HL-60 (cell line): ENCODE measurements at regions not wholly inside any gene's neighbourhood (a gene's known extent, or its start where the extent isn't known, plus 50 kb on each side); places are given as distances from the start of the nearest gene placed in this dataset.

Experiments used
- DNase-seq, 2 experiments: peaks; one replicate each; pipeline ENCODE4 v3.0.0-alpha.2; 2010 to 2020; ENCODE audit warnings: low read depth in 1 of 2, low spot score in 1 of 2
- H3K27ac ChIP-seq: fragments of 250-450 bp; sonication (Bioruptor Pico); replicated peaks from 2 replicates; pipeline ENCODE4 v1.5.1; 2020; ENCODE audit warnings: mild to moderate bottlenecking, moderate library complexity
- H3K27me3 ChIP-seq: fragments of 250-450 bp; sonication (Bioruptor Pico); 2 replicates; pipeline ENCODE4 v1.5.1; 2021; ENCODE audit warnings: mild to moderate bottlenecking, moderate library complexity; ENCODE audit not compliant: insufficient read depth, poor library complexity, severe bottlenecking
- H3K4me3 ChIP-seq: replicated peaks from 2 replicates; pipeline ENCODE4 v1.5.1; 2011; ENCODE audit warnings: mild to moderate bottlenecking, control low read depth, low read length; ENCODE audit not compliant: insufficient read depth
- GABPA ChIP-seq: IDR thresholded peaks from 2 replicates; pipeline ENCODE4 v1.6.1; 2012; ENCODE audit warnings: low read depth
- POLR2AphosphoS5 ChIP-seq: IDR thresholded peaks from 2 replicates; pipeline ENCODE4 v1.6.1; 2012; ENCODE audit warnings: low read depth
- SPI1 ChIP-seq: IDR thresholded peaks from 2 replicates; pipeline ENCODE4 v1.6.1; 2012; ENCODE audit warnings: low read depth, mild to moderate bottlenecking, borderline replicate concordance
- TF ChIP-seq, protein P1 (sequence below): IDR thresholded peaks from 2 replicates; pipeline ENCODE4 v1.6.1; 2012; ENCODE audit warnings: low read depth; ENCODE audit not compliant: insufficient replicate concordance
- TF ChIP-seq, protein P2 (sequence below): IDR thresholded peaks from one replicate; pipeline ENCODE4 v1.5.1; 2011; ENCODE audit warnings: low read length, control low read depth, inconsistent platforms; ENCODE audit not compliant: insufficient read depth

DNA sequence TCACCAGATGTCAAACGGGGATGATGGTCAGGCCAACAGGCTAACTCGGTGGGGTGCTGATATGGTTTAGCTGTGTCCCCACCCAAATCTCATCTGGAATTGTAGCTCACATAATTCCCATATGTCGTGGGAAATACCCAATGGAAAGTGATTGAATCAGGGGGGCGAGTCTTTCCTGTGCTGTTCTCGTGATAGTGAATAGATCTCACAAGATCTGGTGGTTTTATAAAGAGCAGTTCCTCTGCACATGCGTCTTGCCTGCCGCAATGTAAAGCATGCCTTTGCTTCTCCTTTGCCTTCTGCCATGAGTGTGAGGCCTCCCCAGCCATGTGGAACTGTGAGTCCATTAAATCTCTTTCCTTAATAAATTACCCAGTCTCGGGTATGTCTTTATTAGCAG is 74.4 kb upstream of the YWHAQ start:
- TF ChIP-seq, protein P1, sequence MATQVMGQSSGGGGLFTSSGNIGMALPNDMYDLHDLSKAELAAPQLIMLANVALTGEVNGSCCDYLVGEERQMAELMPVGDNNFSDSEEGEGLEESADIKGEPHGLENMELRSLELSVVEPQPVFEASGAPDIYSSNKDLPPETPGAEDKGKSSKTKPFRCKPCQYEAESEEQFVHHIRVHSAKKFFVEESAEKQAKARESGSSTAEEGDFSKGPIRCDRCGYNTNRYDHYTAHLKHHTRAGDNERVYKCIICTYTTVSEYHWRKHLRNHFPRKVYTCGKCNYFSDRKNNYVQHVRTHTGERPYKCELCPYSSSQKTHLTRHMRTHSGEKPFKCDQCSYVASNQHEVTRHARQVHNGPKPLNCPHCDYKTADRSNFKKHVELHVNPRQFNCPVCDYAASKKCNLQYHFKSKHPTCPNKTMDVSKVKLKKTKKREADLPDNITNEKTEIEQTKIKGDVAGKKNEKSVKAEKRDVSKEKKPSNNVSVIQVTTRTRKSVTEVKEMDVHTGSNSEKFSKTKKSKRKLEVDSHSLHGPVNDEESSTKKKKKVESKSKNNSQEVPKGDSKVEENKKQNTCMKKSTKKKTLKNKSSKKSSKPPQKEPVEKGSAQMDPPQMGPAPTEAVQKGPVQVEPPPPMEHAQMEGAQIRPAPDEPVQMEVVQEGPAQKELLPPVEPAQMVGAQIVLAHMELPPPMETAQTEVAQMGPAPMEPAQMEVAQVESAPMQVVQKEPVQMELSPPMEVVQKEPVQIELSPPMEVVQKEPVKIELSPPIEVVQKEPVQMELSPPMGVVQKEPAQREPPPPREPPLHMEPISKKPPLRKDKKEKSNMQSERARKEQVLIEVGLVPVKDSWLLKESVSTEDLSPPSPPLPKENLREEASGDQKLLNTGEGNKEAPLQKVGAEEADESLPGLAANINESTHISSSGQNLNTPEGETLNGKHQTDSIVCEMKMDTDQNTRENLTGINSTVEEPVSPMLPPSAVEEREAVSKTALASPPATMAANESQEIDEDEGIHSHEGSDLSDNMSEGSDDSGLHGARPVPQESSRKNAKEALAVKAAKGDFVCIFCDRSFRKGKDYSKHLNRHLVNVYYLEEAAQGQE, result no peak
- TF ChIP-seq GABPA (no peak), POLR2AphosphoS5 (no peak), SPI1 (no peak)
- TF ChIP-seq, protein P2, sequence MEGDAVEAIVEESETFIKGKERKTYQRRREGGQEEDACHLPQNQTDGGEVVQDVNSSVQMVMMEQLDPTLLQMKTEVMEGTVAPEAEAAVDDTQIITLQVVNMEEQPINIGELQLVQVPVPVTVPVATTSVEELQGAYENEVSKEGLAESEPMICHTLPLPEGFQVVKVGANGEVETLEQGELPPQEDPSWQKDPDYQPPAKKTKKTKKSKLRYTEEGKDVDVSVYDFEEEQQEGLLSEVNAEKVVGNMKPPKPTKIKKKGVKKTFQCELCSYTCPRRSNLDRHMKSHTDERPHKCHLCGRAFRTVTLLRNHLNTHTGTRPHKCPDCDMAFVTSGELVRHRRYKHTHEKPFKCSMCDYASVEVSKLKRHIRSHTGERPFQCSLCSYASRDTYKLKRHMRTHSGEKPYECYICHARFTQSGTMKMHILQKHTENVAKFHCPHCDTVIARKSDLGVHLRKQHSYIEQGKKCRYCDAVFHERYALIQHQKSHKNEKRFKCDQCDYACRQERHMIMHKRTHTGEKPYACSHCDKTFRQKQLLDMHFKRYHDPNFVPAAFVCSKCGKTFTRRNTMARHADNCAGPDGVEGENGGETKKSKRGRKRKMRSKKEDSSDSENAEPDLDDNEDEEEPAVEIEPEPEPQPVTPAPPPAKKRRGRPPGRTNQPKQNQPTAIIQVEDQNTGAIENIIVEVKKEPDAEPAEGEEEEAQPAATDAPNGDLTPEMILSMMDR, result no peak
- Histone ChIP-seq H3K27ac (no peak overlapping the region), H3K27me3 (no peaks in the 10 kb centered on the region), H3K4me3 (no peak overlapping the region)
- no peak for DNase-seq

DNA sequence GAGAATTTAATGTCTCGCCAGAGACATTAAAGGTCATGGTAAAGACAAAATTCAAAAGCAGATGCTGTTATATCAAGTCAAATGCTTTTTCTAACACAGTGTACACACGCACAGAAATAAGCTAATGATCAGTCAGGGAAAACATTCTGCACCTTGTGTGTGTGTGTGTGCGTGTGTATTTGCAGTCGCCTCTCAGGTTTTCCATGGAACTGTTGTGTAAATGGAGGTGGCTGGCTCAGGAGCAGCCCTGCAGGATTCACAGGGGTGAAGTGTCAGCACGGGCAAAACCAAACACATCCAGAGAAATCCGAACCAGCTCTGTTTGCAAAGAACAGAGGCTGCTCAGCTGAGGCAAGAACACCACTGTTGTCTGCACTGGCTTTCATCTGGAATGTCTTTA is 76.2 kb upstream of the YWHAQ start:
- Histone ChIP-seq H3K27me3 (no peaks in the 10 kb centered on the region), H3K27ac (no peak overlapping the region), H3K4me3 (no peak overlapping the region)
- TF ChIP-seq, protein P2, result no peak
- no peak for TF ChIP-seq POLR2AphosphoS5
- TF ChIP-seq GABPA, result no peak
- TF ChIP-seq SPI1, result no peak
- TF ChIP-seq, protein P1, result no peak
- no peak for DNase-seq

DNA sequence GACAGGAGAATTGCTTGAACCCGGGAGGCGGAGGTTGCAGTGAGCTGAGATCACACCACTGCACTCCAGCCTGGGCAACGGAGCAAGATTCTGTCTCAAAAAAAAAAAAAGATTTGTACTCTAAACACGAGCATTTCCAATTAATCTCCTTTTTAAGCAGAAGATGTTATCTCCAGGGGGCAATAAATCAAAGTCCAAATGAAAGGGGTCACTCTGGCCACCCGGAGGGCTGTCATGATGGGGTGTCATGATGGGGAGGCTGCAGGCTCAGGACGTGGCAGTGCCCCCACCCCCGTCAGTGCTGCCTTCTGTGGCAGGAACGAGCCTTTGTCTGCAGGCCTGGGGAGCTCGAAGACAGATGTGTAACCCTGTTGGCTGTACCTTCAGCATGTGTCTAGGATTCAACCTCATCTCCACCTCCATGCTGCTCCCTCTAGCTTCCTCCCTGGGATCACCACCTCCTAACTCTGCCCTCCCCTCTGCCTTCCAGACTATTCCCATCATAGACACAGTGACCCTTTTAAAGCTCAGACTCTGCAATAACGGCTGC is 76.9 kb upstream of the YWHAQ start:
- no peak for DNase-seq
- no peak overlapping the region for H3K27ac ChIP-seq
- TF ChIP-seq SPI1, result no peak
- TF ChIP-seq, protein P1, result no peak
- no peak for TF ChIP-seq GABPA
- no peak for TF ChIP-seq POLR2AphosphoS5
- TF ChIP-seq, protein P2, result no peak
- no peaks in the 10 kb centered on the region for H3K27me3 ChIP-seq
- no peak overlapping the region for H3K4me3 ChIP-seq
